ENCODE measurements at regions not wholly inside any gene's neighbourhood (a gene's known extent, or its start where the extent isn't known, plus 50 kb on each side); places are given as distances from the start of the nearest gene placed in this dataset.

DNA sequence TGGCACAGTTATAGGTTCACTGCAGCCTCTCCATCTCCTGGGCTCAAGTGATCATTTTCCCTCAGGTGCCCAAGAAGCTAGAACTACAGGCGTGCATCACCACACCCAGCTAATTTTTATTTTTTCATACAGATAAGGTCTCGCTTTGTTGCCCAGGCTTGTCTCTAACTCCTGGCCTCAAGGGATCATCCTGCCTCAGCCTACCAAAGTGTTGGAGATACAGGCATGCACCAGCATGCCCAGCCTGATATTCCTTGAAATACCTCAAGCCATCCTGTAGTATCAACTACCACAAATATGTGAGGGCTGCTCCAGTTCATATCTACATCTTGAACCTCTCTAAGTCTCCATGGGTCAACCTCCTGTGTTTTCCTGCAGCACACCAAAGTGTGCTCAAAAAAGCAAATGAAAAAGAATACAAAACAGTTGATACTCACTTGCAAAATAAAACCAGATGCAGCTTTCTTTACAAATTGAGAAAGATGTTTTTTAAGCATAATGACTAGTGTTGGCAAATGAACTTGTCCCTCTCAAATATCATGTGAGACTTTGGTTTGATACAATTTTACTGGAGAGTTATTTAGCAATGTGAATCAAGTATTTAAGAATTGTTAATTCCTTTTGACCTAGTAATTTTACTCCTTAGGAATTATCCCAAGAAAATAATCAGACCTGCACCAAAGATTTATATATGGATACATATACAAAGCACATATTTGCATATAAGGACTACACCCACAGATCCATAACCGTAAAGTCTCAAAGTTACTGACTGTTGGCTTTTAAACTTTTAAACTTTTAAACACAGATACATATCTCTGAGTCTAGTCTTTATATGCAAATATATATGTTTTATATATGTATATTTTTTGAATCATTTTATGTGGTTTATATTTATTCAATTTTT is 197.7 kb downstream of the NRIP1 start:
- TF ChIP-seq POLR2AphosphoS5 (IDR thresholded peaks at IDR 0.05; ENCODE audit: low read depth, low read length) (no peak), FOXP2 (optimal IDR thresholded peaks at IDR 0.05; ENCODE audit: borderline replicate concordance, extremely low read depth, extremely low read length, insufficient read depth) (no peak), TAF1 (IDR thresholded peaks at IDR 0.05; ENCODE audit: borderline replicate concordance, insufficient read depth, low read length) (no peak), SIN3A (IDR thresholded peaks at IDR 0.05; ENCODE audit: borderline replicate concordance, insufficient read depth, low read length) (no peak)
- TF ChIP-seq, protein P1, sequence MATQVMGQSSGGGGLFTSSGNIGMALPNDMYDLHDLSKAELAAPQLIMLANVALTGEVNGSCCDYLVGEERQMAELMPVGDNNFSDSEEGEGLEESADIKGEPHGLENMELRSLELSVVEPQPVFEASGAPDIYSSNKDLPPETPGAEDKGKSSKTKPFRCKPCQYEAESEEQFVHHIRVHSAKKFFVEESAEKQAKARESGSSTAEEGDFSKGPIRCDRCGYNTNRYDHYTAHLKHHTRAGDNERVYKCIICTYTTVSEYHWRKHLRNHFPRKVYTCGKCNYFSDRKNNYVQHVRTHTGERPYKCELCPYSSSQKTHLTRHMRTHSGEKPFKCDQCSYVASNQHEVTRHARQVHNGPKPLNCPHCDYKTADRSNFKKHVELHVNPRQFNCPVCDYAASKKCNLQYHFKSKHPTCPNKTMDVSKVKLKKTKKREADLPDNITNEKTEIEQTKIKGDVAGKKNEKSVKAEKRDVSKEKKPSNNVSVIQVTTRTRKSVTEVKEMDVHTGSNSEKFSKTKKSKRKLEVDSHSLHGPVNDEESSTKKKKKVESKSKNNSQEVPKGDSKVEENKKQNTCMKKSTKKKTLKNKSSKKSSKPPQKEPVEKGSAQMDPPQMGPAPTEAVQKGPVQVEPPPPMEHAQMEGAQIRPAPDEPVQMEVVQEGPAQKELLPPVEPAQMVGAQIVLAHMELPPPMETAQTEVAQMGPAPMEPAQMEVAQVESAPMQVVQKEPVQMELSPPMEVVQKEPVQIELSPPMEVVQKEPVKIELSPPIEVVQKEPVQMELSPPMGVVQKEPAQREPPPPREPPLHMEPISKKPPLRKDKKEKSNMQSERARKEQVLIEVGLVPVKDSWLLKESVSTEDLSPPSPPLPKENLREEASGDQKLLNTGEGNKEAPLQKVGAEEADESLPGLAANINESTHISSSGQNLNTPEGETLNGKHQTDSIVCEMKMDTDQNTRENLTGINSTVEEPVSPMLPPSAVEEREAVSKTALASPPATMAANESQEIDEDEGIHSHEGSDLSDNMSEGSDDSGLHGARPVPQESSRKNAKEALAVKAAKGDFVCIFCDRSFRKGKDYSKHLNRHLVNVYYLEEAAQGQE (IDR thresholded peaks at IDR 0.05; ENCODE audit: insufficient read depth in 1 of 2, low read depth in 2 of 2, low read length in 2 of 2): no peak

DNA sequence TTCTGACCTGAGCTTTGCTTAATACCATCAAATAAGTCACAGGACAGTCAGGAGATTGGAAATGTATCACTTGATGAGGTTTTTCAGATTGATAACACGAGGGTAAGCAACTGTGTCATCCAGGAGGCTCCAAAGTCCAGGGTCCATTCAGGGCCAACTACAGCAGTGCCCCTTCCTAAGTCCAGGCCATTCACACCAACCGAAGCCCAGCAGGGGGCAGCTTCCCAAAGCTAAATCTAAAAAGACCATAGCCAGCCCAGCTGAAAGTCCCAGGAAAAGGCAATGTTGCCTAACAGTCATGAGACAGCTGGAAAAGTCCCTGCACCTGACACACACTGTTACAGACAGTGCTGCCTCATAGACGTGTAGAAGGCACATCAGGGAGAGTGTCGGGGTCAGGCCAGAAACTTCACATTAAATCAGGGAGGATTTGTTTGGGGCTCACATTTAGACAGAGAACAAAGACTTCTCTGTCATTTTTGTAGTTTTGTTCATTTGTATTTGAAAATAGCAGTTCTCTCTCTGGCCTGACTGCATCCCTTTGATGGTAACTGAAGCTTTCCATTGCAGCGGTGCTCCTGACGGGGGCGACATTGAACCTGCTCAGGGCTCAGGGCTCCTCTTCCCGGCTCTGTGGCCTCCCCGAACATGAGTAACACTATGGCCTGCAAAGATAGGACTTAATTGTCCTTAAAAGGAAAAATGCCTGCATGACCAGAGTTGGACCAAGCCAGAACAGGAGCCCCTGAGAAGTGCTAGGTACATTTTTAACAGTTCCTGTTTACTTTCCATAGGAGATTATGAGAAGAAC is 200.4 kb downstream of the NRIP1 start:
- TF ChIP-seq, protein P1 (IDR thresholded peaks at IDR 0.05; ENCODE audit: insufficient read depth in 1 of 2, low read depth in 2 of 2, low read length in 2 of 2): no peak
- TF ChIP-seq FOXP2 (optimal IDR thresholded peaks at IDR 0.05; ENCODE audit: borderline replicate concordance, extremely low read depth, extremely low read length, insufficient read depth) (no peak), POLR2AphosphoS5 (IDR thresholded peaks at IDR 0.05; ENCODE audit: low read depth, low read length) (no peak), SIN3A (IDR thresholded peaks at IDR 0.05; ENCODE audit: borderline replicate concordance, insufficient read depth, low read length) (no peak), TAF1 (IDR thresholded peaks at IDR 0.05; ENCODE audit: borderline replicate concordance, insufficient read depth, low read length) (no peak)

DNA sequence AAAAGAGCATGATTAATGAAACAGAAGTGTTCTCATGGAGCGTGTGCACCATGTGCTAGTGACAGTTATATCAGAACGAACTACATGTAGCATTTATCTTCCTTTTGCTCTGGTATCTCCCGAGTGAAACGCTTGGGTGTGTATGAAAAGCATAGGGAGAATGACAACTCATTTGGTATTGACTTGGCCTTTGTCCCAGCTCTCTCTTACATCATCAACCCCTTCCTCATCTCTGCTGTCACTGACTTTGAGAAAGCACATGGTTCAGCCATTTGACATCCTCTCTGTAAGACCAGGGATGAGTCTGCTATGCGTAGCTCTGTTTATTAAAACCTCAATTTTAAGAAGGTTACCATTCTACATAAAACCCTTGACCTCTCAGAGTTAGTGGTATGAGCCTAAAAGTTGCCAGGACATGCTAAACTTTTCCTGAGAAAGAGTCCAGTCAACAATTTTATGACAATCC is 201.0 kb downstream of the NRIP1 start:
- TF ChIP-seq TAF1 (IDR thresholded peaks at IDR 0.05; ENCODE audit: borderline replicate concordance, insufficient read depth, low read length): no peak
- TF ChIP-seq FOXP2 (optimal IDR thresholded peaks at IDR 0.05; ENCODE audit: borderline replicate concordance, extremely low read depth, extremely low read length, insufficient read depth): no peak
- TF ChIP-seq, protein P1 (IDR thresholded peaks at IDR 0.05; ENCODE audit: insufficient read depth in 1 of 2, low read depth in 2 of 2, low read length in 2 of 2): no peak
- no peak for TF ChIP-seq SIN3A (IDR thresholded peaks at IDR 0.05; ENCODE audit: borderline replicate concordance, insufficient read depth, low read length)

DNA sequence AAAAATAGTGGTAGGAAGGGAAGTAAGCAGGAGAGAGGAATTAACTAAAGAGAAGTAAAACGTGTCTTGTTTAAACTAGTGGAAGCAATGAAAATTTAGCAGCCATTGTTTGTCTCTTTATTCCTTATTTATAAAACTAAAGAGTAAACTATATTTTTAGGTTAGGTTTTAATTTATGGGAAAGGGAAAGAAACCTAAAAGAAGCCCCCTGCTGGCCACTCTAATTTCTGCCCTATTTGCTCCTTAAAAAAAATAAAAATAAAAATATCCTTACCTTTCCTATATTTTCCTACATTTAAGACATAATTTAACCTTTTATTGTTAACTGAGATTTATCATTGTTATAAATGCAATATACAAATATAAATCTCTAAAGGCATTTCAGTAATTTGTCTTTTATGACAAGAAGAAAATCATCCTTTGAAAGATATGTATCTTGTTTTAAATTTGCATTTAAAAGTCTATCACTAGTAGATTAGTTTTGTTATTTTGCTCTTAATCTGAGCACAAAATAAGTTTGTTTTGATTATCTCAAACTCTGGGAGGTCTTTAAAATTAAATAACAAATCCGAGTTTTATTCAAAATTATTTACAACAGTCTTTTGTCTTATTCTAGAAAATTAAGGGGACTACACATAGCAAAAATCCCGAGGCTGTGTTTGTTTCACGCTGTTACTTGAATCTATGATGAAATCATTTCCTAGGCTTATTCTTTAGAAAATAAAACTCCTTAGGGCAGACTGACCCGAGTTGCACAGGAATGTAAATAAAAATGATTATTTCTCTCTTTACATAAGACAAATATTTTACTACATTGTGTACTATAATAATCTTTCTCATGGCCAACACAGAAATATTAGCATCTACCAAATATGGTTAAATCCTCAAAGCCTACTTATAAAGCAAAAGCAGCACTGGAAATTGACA is 201.7 kb downstream of the NRIP1 start:
- TF ChIP-seq TAF1 (IDR thresholded peaks at IDR 0.05; ENCODE audit: borderline replicate concordance, insufficient read depth, low read length): no peak
- TF ChIP-seq, protein P1 (IDR thresholded peaks at IDR 0.05; ENCODE audit: insufficient read depth in 1 of 2, low read depth in 2 of 2, low read length in 2 of 2): no peak
- no peak for TF ChIP-seq POLR2AphosphoS5 (IDR thresholded peaks at IDR 0.05; ENCODE audit: low read depth, low read length)
- no peak for TF ChIP-seq SIN3A (IDR thresholded peaks at IDR 0.05; ENCODE audit: borderline replicate concordance, insufficient read depth, low read length)
- no peak for TF ChIP-seq FOXP2 (optimal IDR thresholded peaks at IDR 0.05; ENCODE audit: borderline replicate concordance, extremely low read depth, extremely low read length, insufficient read depth)

Measured in PFSK-1 (cell line).